ENCODE measurements at regions not wholly inside any gene's neighbourhood (a gene's known extent, or its start where the extent isn't known, plus 50 kb on each side); places are given as distances from the start of the nearest gene placed in this dataset.

GRCh38 chr1:104196136-104196535, 446.4 kb downstream of the AMY1C start:
- Histone ChIP-seq H2BK5ac (ENCODE audit: insufficient read length, low read length) (no peak overlapping the region), H3K23me2 (ENCODE audit: insufficient read length, low read depth, low read length, poor library complexity, severe bottlenecking) (no peaks in the 10 kb centered on the region), H3K23ac (ENCODE audit: insufficient read length, low read depth, low read length) (no peak overlapping the region), H3K27me3 (ENCODE audit: insufficient read depth, low read length) (no peaks in the 10 kb centered on the region), H3K18ac (ENCODE audit: insufficient read length, low read depth, low read length) (no peak overlapping the region), H4K5ac (ENCODE audit: insufficient read length, low read depth, low read length) (no peak overlapping the region), H3K27ac (ENCODE audit: insufficient read length, low read depth, low read length) (no peak overlapping the region), H3K9ac (ENCODE audit: extremely low read depth, insufficient read length, low read length) (no peak overlapping the region), H3K56ac (ENCODE audit: insufficient read length, low read depth, low read length) (no peak overlapping the region), H2AK5ac (ENCODE audit: insufficient read length, low read length) (no peak overlapping the region), H2BK15ac (ENCODE audit: low read depth, low read length) (no peak overlapping the region), H4K8ac (replicated peaks; ENCODE audit: insufficient read length, low read depth, low read length) (no peak overlapping the region), H3K14ac (ENCODE audit: insufficient read depth, low read length) (no peak overlapping the region), H3K4me1 (ENCODE audit: insufficient read depth, low read length) (no peaks in the 10 kb centered on the region), H3K79me2 (ENCODE audit: insufficient read depth, low read length) (no peaks in the 10 kb centered on the region), H3K79me1 (ENCODE audit: insufficient read depth, low read depth, low read length, poor library complexity, severe bottlenecking) (no peaks in the 10 kb centered on the region), H3K9me3 (ENCODE audit: control insufficient read depth, low read depth, low read length) (no peaks in the 10 kb centered on the region), H2BK12ac (ENCODE audit: insufficient read length, low read depth, low read length) (no peak overlapping the region), H3K4me2 (ENCODE audit: insufficient read depth, insufficient read length, low read length) (no peak overlapping the region), H2AFZ (ENCODE audit: low read length) (no peak overlapping the region), H3K4ac (ENCODE audit: low read depth, low read length) (no peak overlapping the region), H4K91ac (ENCODE audit: insufficient read length, low read depth, low read length) (no peak overlapping the region), H3T11ph (ENCODE audit: low read length) (no peak overlapping the region), H2BK20ac (ENCODE audit: low read depth, low read length, poor library complexity, severe bottlenecking) (no peak overlapping the region), H4K20me1 (ENCODE audit: control insufficient read depth, insufficient read depth, insufficient read length) (no peaks in the 10 kb centered on the region), H2BK120ac (ENCODE audit: low read depth, low read length, poor library complexity, severe bottlenecking) (no peak overlapping the region)
- no peak for DNase-seq
- H3K27ac Mint-ChIP-seq, result no peak overlapping the region
- peaks cover 0 to 4% (median 2%) of the 10 kb centered on the region in 3 experiments; a peak in 1 of 7 replicates for H3K36me3 Mint-ChIP-seq (ENCODE audit: insufficient read depth in 1 of 3, low read depth in 3 of 3)
- no peak overlapping the region for H3K4me3 Mint-ChIP-seq
- no peaks in the 10 kb centered on the region for H3K27me3 Mint-ChIP-seq (ENCODE audit: low read depth)
- TF ChIP-seq CTCF (conservative IDR thresholded peaks at IDR 0.05), result no peak
- peaks cover 3% of the 10 kb centered on the region in 2 experiments; a peak in 1 of 5 replicates for H3K9me3 Mint-ChIP-seq
- no peaks in the 10 kb centered on the region for H3K4me1 Mint-ChIP-seq

Data from H9 (cell line).